Aorta (tissue), 5 donors: ENCODE measurements at regions not wholly inside any gene's neighbourhood (a gene's known extent, or its start where the extent isn't known, plus 50 kb on each side); places are given as distances from the start of the nearest gene placed in this dataset.

Source experiments
- ATAC-seq: fragments of 200-7000 bp; cut with Tn5 transposase; one replicate; pipeline ENCODE4 v1.9.1; 2022; ENCODE audit warnings: moderate library complexity; ENCODE audit not compliant: low FRiP score
- DNase-seq, 2 donors: peaks; one replicate each; pipeline ENCODE4 v3.0.0-alpha.2; 2020
- H3K27ac ChIP-seq, 2 donors: one replicate each; pipeline ENCODE4 v1.5.1; 2013; ENCODE audit warnings: low read length in 2 of 2, mild to moderate bottlenecking in 2 of 2, moderate library complexity in 2 of 2, control low read depth in 1 of 2, inconsistent platforms in 1 of 2, low read depth in 1 of 2
- H3K27me3 ChIP-seq, 2 donors: one replicate each; pipeline ENCODE4 v1.6.1; 2013; ENCODE audit warnings: control low read depth in 1 of 2, low read length in 1 of 2, mild to moderate bottlenecking in 1 of 2, moderate library complexity in 1 of 2; ENCODE audit not compliant: insufficient read depth in 2 of 2, control insufficient read depth in 1 of 2
- H3K36me3 ChIP-seq, 2 donors: one replicate each; pipeline ENCODE4 v1.6.1; 2013; ENCODE audit warnings: control low read depth in 1 of 2, low read length in 1 of 2, mild to moderate bottlenecking in 1 of 2; ENCODE audit not compliant: insufficient read depth in 2 of 2, control insufficient read depth in 1 of 2
- H3K4me1 ChIP-seq, 2 donors: one replicate each; pipeline ENCODE4 v1.6.1; 2013; ENCODE audit warnings: low read length in 2 of 2, control low read depth in 1 of 2, mild to moderate bottlenecking in 1 of 2, moderate library complexity in 1 of 2; ENCODE audit not compliant: insufficient read depth in 2 of 2, control insufficient read depth in 1 of 2
- H3K4me3 ChIP-seq, 2 donors: one replicate each; pipeline ENCODE4 v1.5.1; 2013; ENCODE audit warnings: low read length in 2 of 2, control low read depth in 1 of 2, mild to moderate bottlenecking in 1 of 2
- H3K9me3 ChIP-seq: one replicate; pipeline ENCODE4 v1.6.1; 2013; ENCODE audit warnings: mild to moderate bottlenecking, low read length; ENCODE audit not compliant: control insufficient read depth
- WGBS, 2 donors: extraction: QIAGEN DNeasy Blood & Tissue Kit; methylation state at CpG; one replicate each; pipeline ENCODE4 v1.1.7; 2013; 5-methylcytosine and 5-hydroxymethylcytosine counted together
- intact Hi-C, 2 donors: fragments of 100-400 bp; cut with DNase I; formaldehyde crosslinking; loops; one replicate each; pipeline versions ENCODE4 v1.14.2 to v1.15.0; 2022
- donor health status: healthy with polysubstance abuse.
- donor health status: Bipolar disorder and iron deficiency.
- donor health status: DM: no; HTN: no; CAD: no.
- donor health status: DM: no; HTN: no; CAD: no.
- donor health status: DM: yes; HTN: yes; CAD: no.

GRCh38 chr13:85278851-85279250 lies 520.4 kb downstream of the SLITRK6 start:
- H3K4me3 ChIP-seq, result no peak overlapping the region
- H3K4me1 ChIP-seq, result no peaks in the 10 kb centered on the region
- intact Hi-C loops, result no loop called here
- ATAC-seq, result no peak
- no peak for DNase-seq
- no peaks in the 10 kb centered on the region for H3K36me3 ChIP-seq
- H3K27me3 ChIP-seq, result no peaks in the 10 kb centered on the region
- 40 to 50% methylated on average over 2 of the region's 2 CpGs for WGBS, 2 donors
- H3K9me3 ChIP-seq, result no peaks in the 10 kb centered on the region
- no peak overlapping the region for H3K27ac ChIP-seq

GRCh38 chr13:85277748-85278147 lies 521.5 kb downstream of the SLITRK6 start:
- 19% methylated on average over 1 of the region's 1 CpG for WGBS, 2 donors
- ATAC-seq (no peak), DNase-seq (no peak)
- Histone ChIP-seq H3K27me3 (no peaks in the 10 kb centered on the region), H3K4me1 (no peaks in the 10 kb centered on the region), H3K36me3 (no peaks in the 10 kb centered on the region), H3K27ac (no peak overlapping the region), H3K4me3 (no peak overlapping the region), H3K9me3 (no peaks in the 10 kb centered on the region)
- intact Hi-C loops, result no loop called here

- Histone ChIP-seq H3K9me3 (peaks cover 3% of the 10 kb centered on the region), H3K27ac (no peak overlapping the region), H3K36me3 (no peaks in the 10 kb centered on the region), H3K4me3 (no peak overlapping the region), H3K4me1 (no peaks in the 10 kb centered on the region), H3K27me3 (no peaks in the 10 kb centered on the region)
- intact Hi-C loops, result no loop called here
- WGBS, 2 donors, result 92 to 93% methylated on average over 2 of the region's 2 CpGs
- DNase-seq (no peak), ATAC-seq (no peak)
These were observed 532.4 kb downstream of the SLITRK6 start for GRCh38 chr13:85266771-85267170.

DNA sequence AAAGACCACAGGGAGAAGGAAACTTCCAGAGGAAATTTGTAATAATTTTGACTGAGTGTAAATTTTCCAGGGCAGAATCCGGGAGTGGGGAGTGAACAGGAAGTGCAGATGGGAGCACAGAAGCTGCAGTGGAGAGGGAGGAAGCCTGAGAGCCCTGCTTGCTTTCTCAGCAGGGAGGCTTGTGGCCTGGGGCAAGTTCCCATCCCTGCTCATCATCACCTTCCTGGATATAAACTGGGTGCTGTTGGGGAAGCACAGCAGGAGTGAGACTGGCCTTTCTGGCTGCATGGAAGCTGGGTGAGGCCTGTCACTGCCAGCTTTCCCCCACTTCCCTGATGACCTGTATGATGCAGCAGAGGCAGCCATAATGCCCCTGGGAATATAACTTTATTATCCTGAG lies 532.9 kb downstream of the SLITRK6 start:
- WGBS, 2 donors, result 58 to 64% methylated on average over 1 of the region's 1 CpG
- Histone ChIP-seq H3K36me3 (no peaks in the 10 kb centered on the region), H3K4me1 (no peaks in the 10 kb centered on the region), H3K9me3 (peaks cover 3% of the 10 kb centered on the region), H3K27ac (no peak overlapping the region), H3K4me3 (no peak overlapping the region), H3K27me3 (no peaks in the 10 kb centered on the region)
- ATAC-seq (no peak), DNase-seq (no peak)
- intact Hi-C loops, result no loop called here

DNA sequence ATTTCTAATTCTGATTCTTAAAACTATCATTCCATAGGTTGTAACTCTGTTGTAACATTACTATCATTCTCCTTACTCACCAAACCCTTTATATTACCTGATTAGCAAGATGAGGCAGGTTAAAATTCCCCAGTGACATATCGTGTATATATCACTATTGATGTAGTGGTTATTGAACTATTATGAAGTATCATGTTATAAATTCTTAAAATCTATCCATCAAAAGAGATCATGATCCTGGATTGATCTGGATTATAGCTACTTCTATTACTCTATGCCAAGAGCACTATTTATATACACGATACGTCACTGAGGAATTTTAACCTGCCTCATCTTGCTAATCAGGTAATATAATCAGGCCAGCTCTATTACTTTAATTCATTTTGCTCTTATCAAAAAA lies 533.9 kb downstream of the SLITRK6 start:
- intact Hi-C loops, result no loop called here

GRCh38 chr13:85262499-85262898 lies 536.7 kb downstream of the SLITRK6 start:
- ATAC-seq (no peak), DNase-seq (no peak)
- Histone ChIP-seq H3K27ac (no peak overlapping the region), H3K36me3 (no peaks in the 10 kb centered on the region), H3K27me3 (no peaks in the 10 kb centered on the region), H3K4me1 (no peaks in the 10 kb centered on the region), H3K4me3 (no peak overlapping the region), H3K9me3 (peaks cover 3% of the 10 kb centered on the region)
- intact Hi-C loops, result no loop called here
- 83 to 84% methylated on average over 2 of the region's 2 CpGs for WGBS, 2 donors

More for the DNA sequence above, 533.9 kb downstream of the SLITRK6 start:
- H3K36me3 ChIP-seq, result no peaks in the 10 kb centered on the region
- H3K27ac ChIP-seq, result no peak overlapping the region
- H3K4me3 ChIP-seq, result no peak overlapping the region
- no peaks in the 10 kb centered on the region for H3K4me1 ChIP-seq
- H3K9me3 ChIP-seq, result peaks cover 3% of the 10 kb centered on the region
- H3K27me3 ChIP-seq, result no peaks in the 10 kb centered on the region
- no peak for DNase-seq
- no peak for ATAC-seq
- 88 to 89% methylated on average over 3 of the region's 3 CpGs for WGBS, 2 donors

DNA sequence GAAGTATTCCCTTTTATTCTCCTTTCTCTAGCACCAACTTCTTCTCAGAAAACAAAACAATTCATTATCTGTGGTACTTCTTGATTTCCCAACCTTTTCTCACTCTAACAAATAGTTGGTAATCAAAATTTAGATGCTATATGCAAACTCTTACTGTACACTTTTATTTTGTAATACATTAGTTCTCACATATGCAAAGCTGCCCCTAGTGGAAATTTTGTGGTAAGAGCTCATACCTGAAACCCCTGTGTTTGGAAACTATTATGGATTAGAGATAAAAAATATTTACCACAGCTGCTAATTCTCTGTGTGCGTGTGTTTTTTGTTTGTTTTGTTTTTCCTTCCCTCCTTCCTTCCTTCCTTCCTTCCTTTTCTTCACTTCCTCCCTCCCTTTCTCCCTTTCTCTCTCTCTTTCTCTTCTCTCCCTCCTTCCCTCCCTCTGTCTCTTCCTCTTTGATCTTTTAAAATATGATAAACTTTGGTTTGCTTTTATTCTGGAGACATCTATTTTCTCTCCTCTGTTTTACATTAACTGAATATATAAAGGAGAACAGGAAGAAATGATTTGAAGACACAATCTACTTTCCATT lies 537.4 kb downstream of the SLITRK6 start:
- H3K9me3 ChIP-seq, result no peaks in the 10 kb centered on the region
- H3K36me3 ChIP-seq, result no peaks in the 10 kb centered on the region
- no peak overlapping the region for H3K4me3 ChIP-seq
- H3K27me3 ChIP-seq, result no peaks in the 10 kb centered on the region
- intact Hi-C loops, result no loop called here
- ATAC-seq, result no peak
- WGBS, 2 donors, result 35 to 40% methylated on average over 1 of the region's 1 CpG
- H3K4me1 ChIP-seq, result no peaks in the 10 kb centered on the region
- DNase-seq, result no peak
- no peak overlapping the region for H3K27ac ChIP-seq

GRCh38 chr13:85260896-85261295 lies 538.3 kb downstream of the SLITRK6 start:
- H3K36me3 ChIP-seq, result no peaks in the 10 kb centered on the region
- DNase-seq, result no peak
- H3K9me3 ChIP-seq, result no peaks in the 10 kb centered on the region
- no peak overlapping the region for H3K27ac ChIP-seq
- no peak overlapping the region for H3K4me3 ChIP-seq
- intact Hi-C loops, result no loop called here
- no peaks in the 10 kb centered on the region for H3K4me1 ChIP-seq
- H3K27me3 ChIP-seq, result no peaks in the 10 kb centered on the region
- no peak for ATAC-seq
- 93 to 96% methylated on average over 1 of the region's 1 CpG for WGBS, 2 donors

- ATAC-seq (no peak), DNase-seq (no peak)
- Histone ChIP-seq H3K4me1 (no peaks in the 10 kb centered on the region), H3K4me3 (no peak overlapping the region), H3K9me3 (peaks cover 1% of the 10 kb centered on the region), H3K36me3 (no peaks in the 10 kb centered on the region), H3K27ac (no peak overlapping the region), H3K27me3 (peaks cover 0 to 2% of the 10 kb centered on the region in 2 donors)
- WGBS, 2 donors, result 65 to 70% methylated on average over 2 of the region's 2 CpGs
- intact Hi-C loops, result no loop called here
These were observed 543.2 kb downstream of the SLITRK6 start for GRCh38 chr13:85255978-85256377.
